HS-5 (cell line): ENCODE measurements at regions not wholly inside any gene's neighbourhood (a gene's known extent, or its start where the extent isn't known, plus 50 kb on each side); places are given as distances from the start of the nearest gene placed in this dataset.

ENCODE experiments used
- DNase-seq: peaks from one replicate; pipeline ENCODE4 v3.0.0-alpha.2; 2012; ENCODE audit warnings: low read depth

DNA sequence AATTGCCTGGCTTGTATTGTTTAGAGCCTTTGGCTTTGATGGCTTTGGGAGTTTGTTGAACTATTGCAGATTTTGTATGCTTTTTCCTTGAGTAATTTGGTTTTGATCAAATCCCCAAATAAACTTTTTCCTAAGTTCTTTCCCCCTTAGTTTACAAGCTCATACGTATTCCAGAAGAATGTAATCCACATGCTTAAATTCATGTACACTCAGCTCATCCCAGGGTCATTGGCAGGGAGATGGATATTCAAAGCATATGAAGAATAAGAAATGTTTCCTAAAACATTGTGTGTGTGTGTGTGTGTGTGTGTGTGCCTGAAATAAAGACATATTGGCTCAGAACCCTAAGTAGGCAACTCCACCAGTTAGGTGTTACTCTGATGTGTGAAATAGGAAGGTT lies 89.4 kb downstream of the TMEM30B start:
- DNase-seq: no peak

GRCh38 chr14:61190341-61190740 lies 90.8 kb downstream of the TMEM30B start:
- DNase-seq: no peak

- DNase-seq: no peak
Observed at GRCh38 chr14:61188978-61189808, 91.9 kb downstream of the TMEM30B start.

DNA sequence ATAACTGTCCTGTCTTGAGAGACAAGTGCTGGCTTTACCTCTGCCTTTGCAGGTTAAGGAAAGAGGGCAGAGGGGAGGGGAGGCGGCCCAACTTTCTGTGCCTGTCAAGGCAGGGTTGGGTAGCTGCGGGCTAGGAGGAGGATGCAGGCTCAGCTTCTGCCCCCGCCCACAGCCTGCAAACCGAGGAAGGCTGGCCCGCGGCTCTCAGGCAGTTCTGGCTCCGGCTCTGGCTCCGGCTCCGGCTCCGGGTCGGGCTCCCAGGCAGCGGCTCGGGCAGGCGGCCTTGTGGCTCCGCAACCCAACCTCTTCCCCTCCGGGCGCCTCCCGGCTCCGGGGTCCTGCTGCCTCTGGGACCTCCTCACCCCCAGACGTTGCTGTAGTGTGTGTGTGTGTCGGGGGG lies 92.9 kb downstream of the TMEM30B start:
- no peak for DNase-seq

DNA sequence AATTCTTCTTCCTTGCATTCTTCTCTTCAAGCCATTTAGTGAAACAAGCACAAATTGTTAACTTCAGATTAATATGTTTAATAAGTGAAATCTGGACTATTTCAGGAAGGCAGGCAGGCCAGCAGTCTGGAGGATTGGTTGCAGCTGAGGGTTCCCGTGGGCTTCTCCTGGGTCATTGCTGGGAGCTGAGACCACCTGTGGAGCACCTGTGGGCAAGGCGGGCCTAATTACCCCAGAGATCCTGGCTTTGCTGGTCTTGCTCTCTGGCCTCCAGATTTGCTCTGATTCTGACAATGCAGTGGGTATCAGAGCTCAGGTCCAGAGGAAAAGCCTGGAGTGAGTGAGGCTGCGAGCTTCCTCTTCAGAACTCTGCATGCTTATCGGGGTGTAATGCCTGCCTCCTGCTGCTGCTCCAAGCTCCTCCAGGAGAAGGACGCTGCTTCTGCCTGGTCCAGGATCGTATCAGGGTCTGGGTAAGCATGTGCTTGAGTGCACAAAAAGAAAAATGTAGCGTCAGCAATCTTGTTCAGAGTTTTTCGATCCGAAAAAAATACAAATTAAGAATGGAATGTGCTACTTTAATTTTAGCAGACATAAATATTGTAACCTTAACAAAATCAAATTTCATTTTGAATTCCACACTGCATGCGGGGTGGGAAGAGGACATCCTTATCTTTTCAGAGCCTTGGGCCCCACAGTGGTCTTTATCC lies 93.8 kb downstream of the TMEM30B start:
- no peak for DNase-seq

GRCh38 chr14:61186341-61187195 lies 94.6 kb downstream of the TMEM30B start:
- no peak for DNase-seq

DNA sequence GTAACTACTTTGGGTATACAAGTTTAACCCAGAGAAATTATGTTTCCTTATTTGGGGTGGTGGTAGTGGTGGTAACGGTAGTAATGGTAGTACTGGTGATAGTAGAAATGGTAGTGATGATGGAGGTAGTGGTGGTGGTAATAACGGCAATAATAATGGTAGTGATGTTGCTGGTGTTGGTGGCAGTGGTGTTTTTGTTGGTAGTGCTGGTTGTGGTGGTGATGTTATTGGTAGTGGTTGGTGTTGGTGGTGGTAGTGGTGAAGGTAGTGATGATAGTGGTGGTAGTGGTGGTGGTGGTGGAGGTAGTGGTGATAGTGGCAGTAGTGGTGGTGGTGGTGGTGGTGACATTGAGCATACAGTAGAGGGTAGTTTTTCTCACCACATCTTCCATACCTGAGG lies 95.6 kb downstream of the TMEM30B start:
- DNase-seq: no peak

- peak; percentile 78 for DNase-seq
Observed at GRCh38 chr14:61184112-61184511, 97.0 kb downstream of the TMEM30B start.

- no peak for DNase-seq
Observed at GRCh38 chr14:61183196-61183885, 97.8 kb downstream of the TMEM30B start.

DNA sequence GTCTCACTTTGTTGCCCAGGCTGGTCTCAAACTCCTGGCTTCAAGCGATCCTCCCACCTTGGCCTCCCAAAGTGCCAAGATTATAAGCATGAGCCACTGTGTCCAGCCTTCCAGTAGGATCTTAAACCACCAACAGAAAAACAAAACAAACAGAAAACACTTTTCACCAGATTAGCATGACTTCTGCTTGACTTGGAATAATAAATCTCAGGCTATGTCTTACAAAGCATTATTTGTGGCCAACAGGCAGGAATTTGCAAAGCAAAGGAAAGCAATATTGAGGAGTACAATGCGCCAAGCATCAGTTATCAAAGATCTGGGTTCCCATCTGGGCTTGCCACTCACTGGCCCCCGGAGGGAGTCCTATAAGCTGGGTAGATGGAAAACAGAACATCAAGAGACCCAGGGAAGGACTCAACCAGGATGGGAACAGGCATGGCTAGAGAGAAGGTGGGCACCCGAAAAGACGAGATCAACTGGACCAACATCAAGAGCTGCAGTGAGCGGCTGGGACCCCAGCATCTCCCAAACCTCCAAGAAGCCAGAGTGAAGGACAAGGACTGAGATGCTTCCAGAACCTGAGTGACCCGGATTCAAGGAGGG lies 101.2 kb downstream of the TMEM30B start:
- DNase-seq: no peak

DNA sequence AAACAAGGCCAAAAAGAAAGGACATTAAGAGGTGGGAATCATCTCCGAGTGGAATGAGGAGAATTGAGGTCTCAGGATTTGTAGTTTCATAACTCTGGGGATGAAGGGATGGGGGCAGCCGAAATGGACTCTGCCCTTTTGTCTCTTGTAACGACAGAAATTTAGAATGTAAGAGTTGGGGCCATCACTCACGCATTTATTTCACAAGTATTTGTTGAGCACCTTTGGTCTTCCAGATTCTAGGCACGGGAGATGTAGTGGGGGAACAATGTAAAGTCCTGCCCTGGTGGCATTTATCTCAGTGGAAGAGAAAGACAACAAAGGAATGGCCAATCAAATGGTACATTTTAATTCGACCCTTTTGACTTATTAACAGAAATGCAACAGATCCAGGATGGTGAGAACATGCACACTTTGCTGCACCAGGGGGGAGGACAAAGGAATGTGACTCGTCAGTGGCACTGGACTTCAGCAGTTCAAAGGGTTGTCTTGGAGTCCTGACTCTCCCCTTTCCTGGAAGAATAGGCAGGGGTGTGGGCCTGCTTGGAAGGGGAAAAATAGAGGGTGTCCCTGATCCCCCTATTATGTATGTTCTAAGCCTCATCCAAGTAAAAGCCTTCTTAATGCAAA lies 102.0 kb downstream of the TMEM30B start:
- DNase-seq: no peak

- DNase-seq: peak; percentile 95
Observed at GRCh38 chr14:61178226-61179060, 102.7 kb downstream of the TMEM30B start.

DNA sequence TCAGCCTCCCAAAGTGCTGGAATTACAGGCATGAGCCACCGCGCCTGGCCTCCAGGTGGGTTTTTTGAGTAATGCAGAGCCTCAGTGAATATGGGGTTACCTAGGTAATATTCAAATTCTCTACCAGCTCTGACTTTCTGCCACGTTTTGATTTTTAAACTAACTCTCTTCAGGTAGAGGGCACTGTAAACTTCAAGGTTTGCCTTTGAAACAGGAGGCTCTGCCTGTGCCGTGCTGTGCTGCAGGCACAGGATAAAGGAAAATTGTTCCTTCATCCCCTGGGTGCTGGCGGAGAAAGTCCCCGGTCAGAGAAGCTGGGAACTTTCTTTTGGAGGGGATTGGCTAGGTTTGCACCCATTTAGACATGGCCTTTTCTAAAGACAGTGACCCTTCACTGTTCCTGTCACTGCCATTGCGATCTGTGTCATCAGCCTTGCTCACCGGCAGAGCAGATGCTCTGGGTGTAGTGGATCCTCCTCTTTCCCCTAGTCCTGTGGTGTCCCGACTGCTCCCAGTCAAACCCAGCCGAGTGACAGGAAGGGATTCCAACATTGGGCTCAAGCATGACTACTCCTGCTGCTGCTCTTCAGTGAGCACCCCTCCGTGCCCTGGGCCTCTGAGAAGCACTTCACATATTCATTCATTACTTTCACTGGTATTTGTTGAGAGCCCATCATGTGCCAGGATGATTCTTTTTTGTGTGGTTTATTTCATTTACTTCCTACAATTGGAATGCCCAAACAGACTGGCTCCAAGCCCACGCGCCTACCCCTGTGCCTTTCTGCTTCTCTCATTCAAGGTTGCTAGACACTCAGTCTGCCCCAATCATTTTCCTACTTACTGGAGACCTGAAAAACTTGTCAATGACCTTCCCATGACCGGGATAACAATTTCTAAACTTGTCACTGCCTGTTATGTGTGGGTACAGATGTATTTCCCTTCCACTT lies 103.6 kb downstream of the TMEM30B start:
- no peak for DNase-seq

DNA sequence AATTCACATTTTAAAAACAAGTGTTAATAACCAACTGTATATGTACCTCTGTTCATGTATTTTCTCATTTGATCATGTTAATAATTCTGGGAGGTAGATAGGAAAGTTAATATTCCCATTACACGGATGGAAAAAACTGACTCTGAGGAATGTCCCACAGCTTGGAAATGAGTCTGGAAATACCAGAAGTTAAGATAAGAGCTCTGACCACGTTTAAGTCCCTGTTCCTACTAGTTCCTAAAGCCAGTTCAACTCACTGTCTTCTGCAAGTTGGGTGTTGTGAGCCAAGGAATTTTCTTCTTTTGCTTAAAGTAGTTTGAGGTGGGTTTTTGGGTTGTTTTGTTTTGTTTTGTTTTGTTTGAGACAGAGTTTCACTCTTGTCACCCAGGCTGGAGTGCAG lies 104.5 kb downstream of the TMEM30B start:
- DNase-seq: no peak

GRCh38 chr14:61174987-61175386 lies 106.2 kb downstream of the TMEM30B start:
- DNase-seq: no peak

GRCh38 chr14:61174441-61174891 lies 106.7 kb downstream of the TMEM30B start:
- DNase-seq: no peak

GRCh38 chr14:61171727-61172126 lies 109.4 kb downstream of the TMEM30B start:
- no peak for DNase-seq

- DNase-seq: no peak
Observed at GRCh38 chr14:61168141-61168540, 113.0 kb downstream of the TMEM30B start.

GRCh38 chr14:61167642-61168041 lies 113.5 kb downstream of the TMEM30B start:
- DNase-seq: no peak
